ENCODE measurements at regions not wholly inside any gene's neighbourhood (a gene's known extent, or its start where the extent isn't known, plus 50 kb on each side); places are given as distances from the start of the nearest gene placed in this dataset.

- TF ChIP-seq CTCF (IDR thresholded peaks at IDR 0.05) (no peak), ZFX (IDR thresholded peaks at IDR 0.05; ENCODE audit: borderline replicate concordance) (no peak)
Measured at GRCh38 chr7:120163449-120163848, 109.5 kb upstream of the KCND2 start.

All from 22Rv1 (cell line).